Activated naive CD4-positive, alpha-beta T cell treated with anti-CD3 and anti-CD28 coated beads, Interleukin-2, amount 10 ng/mL, durations not matched to agents 7 days and 5 days (primary cell): ENCODE measurements at regions not wholly inside any gene's neighbourhood (a gene's known extent, or its start where the extent isn't known, plus 50 kb on each side); places are given as distances from the start of the nearest gene placed in this dataset.
"Not testable (repeated sequence)": the region's sequence is repeated elsewhere in the genome, so short reads cannot be mapped to it uniquely, and the experiment has no call there.

Source experiments
- CTCF ChIA-PET: fragments of 350-600 bp; sonication (Branson Sonifier 250); formaldehyde crosslinking; loops from one replicate; lab custom pipeline; 2021; ENCODE audit warnings: antibody characterized with exemption; lab: Charles Lee
- DNase-seq: peaks from one replicate; pipeline ENCODE4 v3.0.0-alpha.2; 2020
- H3K27ac Mint-ChIP-seq: one replicate; pipeline ENCODE4 v1.8.0; 2021; ENCODE audit warnings: mild to moderate bottlenecking, moderate library complexity, mixed read lengths
- H3K27me3 Mint-ChIP-seq: one replicate; pipeline ENCODE4 v1.8.0; 2021; ENCODE audit warnings: mild to moderate bottlenecking, mixed read lengths
- H3K36me3 Mint-ChIP-seq: one replicate; pipeline ENCODE4 v1.8.0; 2021; ENCODE audit warnings: mixed read lengths
- H3K4me1 Mint-ChIP-seq: one replicate; pipeline ENCODE4 v1.8.0; 2021; ENCODE audit warnings: mixed read lengths
- H3K4me3 Mint-ChIP-seq: one replicate; pipeline ENCODE4 v1.8.0; 2021; ENCODE audit warnings: mild to moderate bottlenecking, moderate library complexity, mixed read lengths
- H3K9me3 Mint-ChIP-seq: one replicate; pipeline ENCODE4 v1.8.0; 2021; ENCODE audit warnings: mixed read lengths

- no peak for DNase-seq
- Mint-ChIP-seq H3K36me3 (no peaks in the 10 kb centered on the region), H3K4me3 (no peak overlapping the region), H3K27me3 (no peaks in the 10 kb centered on the region), H3K9me3 (peaks cover 4% of the 10 kb centered on the region), H3K4me1 (no peaks in the 10 kb centered on the region), H3K27ac (no peak overlapping the region)
- CTCF ChIA-PET, result no interaction called here
Measured at GRCh38 chr4:179130122-179130714, 1688.0 kb upstream of the AGA start.

GRCh38 chr4:179145746-179146525, 1703.7 kb upstream of the AGA start:
- CTCF ChIA-PET, result no interaction called here
- Mint-ChIP-seq H3K27ac (no peak overlapping the region), H3K36me3 (no peaks in the 10 kb centered on the region), H3K9me3 (peaks cover 6% of the 10 kb centered on the region), H3K4me3 (no peak overlapping the region), H3K27me3 (no peaks in the 10 kb centered on the region), H3K4me1 (no peaks in the 10 kb centered on the region)
- no peak for DNase-seq

- Mint-ChIP-seq H3K4me3 (no peak overlapping the region), H3K9me3 (peaks cover 16% of the 10 kb centered on the region), H3K27ac (no peak overlapping the region), H3K36me3 (no peaks in the 10 kb centered on the region), H3K27me3 (no peaks in the 10 kb centered on the region), H3K4me1 (no peaks in the 10 kb centered on the region)
- CTCF ChIA-PET, result no interaction called here
- no peak for DNase-seq
Measured at GRCh38 chr4:179151770-179152169, 1709.5 kb upstream of the AGA start.

- peaks cover 24% of the 10 kb centered on the region for H3K9me3 Mint-ChIP-seq
- H3K27ac Mint-ChIP-seq, result no peak overlapping the region
- no peaks in the 10 kb centered on the region for H3K36me3 Mint-ChIP-seq
- no peak for DNase-seq
- CTCF ChIA-PET, result no interaction called here
- H3K4me1 Mint-ChIP-seq, result no peaks in the 10 kb centered on the region
- H3K27me3 Mint-ChIP-seq, result no peaks in the 10 kb centered on the region
- no peak overlapping the region for H3K4me3 Mint-ChIP-seq
Measured at GRCh38 chr4:179163147-179163546, 1720.9 kb upstream of the AGA start.

- H3K9me3 Mint-ChIP-seq, result peaks cover 33% of the 10 kb centered on the region
- no peaks in the 10 kb centered on the region for H3K36me3 Mint-ChIP-seq
- no peak overlapping the region for H3K27ac Mint-ChIP-seq
- no peaks in the 10 kb centered on the region for H3K27me3 Mint-ChIP-seq
- H3K4me1 Mint-ChIP-seq, result no peaks in the 10 kb centered on the region
- H3K4me3 Mint-ChIP-seq, result no peak overlapping the region
- CTCF ChIA-PET, result no interaction called here
- DNase-seq, result no peak
Measured at GRCh38 chr4:179164267-179164999, 1722.2 kb upstream of the AGA start.

- Mint-ChIP-seq H3K4me1 (no peaks in the 10 kb centered on the region), H3K27ac (no peak overlapping the region), H3K27me3 (no peaks in the 10 kb centered on the region), H3K36me3 (no peaks in the 10 kb centered on the region), H3K4me3 (no peak overlapping the region), H3K9me3 (peaks cover 41% of the 10 kb centered on the region)
- no peak for DNase-seq
- CTCF ChIA-PET, result no interaction called here
Measured at GRCh38 chr4:179165000-179165738, 1722.9 kb upstream of the AGA start.

GRCh38 chr4:179165862-179166261, 1723.6 kb upstream of the AGA start:
- Mint-ChIP-seq H3K9me3 (peaks cover 43% of the 10 kb centered on the region), H3K4me3 (no peak overlapping the region), H3K4me1 (no peaks in the 10 kb centered on the region), H3K27me3 (no peaks in the 10 kb centered on the region), H3K36me3 (no peaks in the 10 kb centered on the region), H3K27ac (no peak overlapping the region)
- CTCF ChIA-PET, result no interaction called here
- no peak for DNase-seq

- H3K4me3 Mint-ChIP-seq, H3K27me3 Mint-ChIP-seq, DNase-seq, H3K4me1 Mint-ChIP-seq, H3K27ac Mint-ChIP-seq, CTCF ChIA-PET, H3K36me3 Mint-ChIP-seq: not testable (repeated sequence)
- peaks cover 43% of the 10 kb centered on the region for H3K9me3 Mint-ChIP-seq
Measured at GRCh38 chr4:179170308-179170707, 1728.1 kb upstream of the AGA start.

GRCh38 chr4:179182741-179183140, 1740.5 kb upstream of the AGA start:
- H3K4me1 Mint-ChIP-seq, result no peaks in the 10 kb centered on the region

GRCh38 chr4:179195887-179196286, 1753.7 kb upstream of the AGA start:
- Mint-ChIP-seq H3K27me3 (no peaks in the 10 kb centered on the region), H3K9me3 (peaks cover 3% of the 10 kb centered on the region), H3K36me3 (no peaks in the 10 kb centered on the region), H3K4me3 (no peak overlapping the region), H3K4me1 (no peaks in the 10 kb centered on the region), H3K27ac (no peak overlapping the region)
- CTCF ChIA-PET, result no interaction called here
- no peak for DNase-seq

More at GRCh38 chr4:179182741-179183140, 1740.5 kb upstream of the AGA start:
- Mint-ChIP-seq H3K36me3 (no peaks in the 10 kb centered on the region), H3K27ac (no peak overlapping the region), H3K4me3 (no peak overlapping the region), H3K27me3 (no peaks in the 10 kb centered on the region), H3K9me3 (peaks cover 4% of the 10 kb centered on the region)
- no peak for DNase-seq
- CTCF ChIA-PET, result no interaction called here

- CTCF ChIA-PET, result no interaction called here
- DNase-seq, result no peak
- Mint-ChIP-seq H3K36me3 (no peaks in the 10 kb centered on the region), H3K4me1 (no peaks in the 10 kb centered on the region), H3K4me3 (no peak overlapping the region), H3K27me3 (no peaks in the 10 kb centered on the region), H3K27ac (no peak overlapping the region), H3K9me3 (peaks cover 3% of the 10 kb centered on the region)
Measured at GRCh38 chr4:179196511-179196910, 1754.3 kb upstream of the AGA start.

- Mint-ChIP-seq H3K9me3 (peaks cover 6% of the 10 kb centered on the region), H3K36me3 (no peaks in the 10 kb centered on the region), H3K4me1 (no peaks in the 10 kb centered on the region), H3K27me3 (no peaks in the 10 kb centered on the region), H3K27ac (no peak overlapping the region), H3K4me3 (no peak overlapping the region)
- CTCF ChIA-PET, result no interaction called here
- DNase-seq, result no peak
Measured at GRCh38 chr4:179200681-179201080, 1758.4 kb upstream of the AGA start.

GRCh38 chr4:179225594-179225993, 1783.4 kb upstream of the AGA start:
- H3K27me3 Mint-ChIP-seq, result no peaks in the 10 kb centered on the region
- H3K36me3 Mint-ChIP-seq, result no peaks in the 10 kb centered on the region
- no peaks in the 10 kb centered on the region for H3K4me1 Mint-ChIP-seq
- CTCF ChIA-PET, result no interaction called here
- no peak for DNase-seq
- no peak overlapping the region for H3K27ac Mint-ChIP-seq
- H3K4me3 Mint-ChIP-seq, result no peak overlapping the region
- peaks cover 17% of the 10 kb centered on the region for H3K9me3 Mint-ChIP-seq

GRCh38 chr4:179248821-179249220, 1806.6 kb upstream of the AGA start:
- Mint-ChIP-seq H3K27me3 (no peaks in the 10 kb centered on the region), H3K9me3 (peaks cover 2% of the 10 kb centered on the region), H3K4me3 (no peak overlapping the region), H3K4me1 (no peaks in the 10 kb centered on the region), H3K27ac (no peak overlapping the region), H3K36me3 (no peaks in the 10 kb centered on the region)
- CTCF ChIA-PET, result no interaction called here
- no peak for DNase-seq
